CD14-positive monocyte (primary cell): ENCODE measurements at regions not wholly inside any gene's neighbourhood (a gene's known extent, or its start where the extent isn't known, plus 50 kb on each side); places are given as distances from the start of the nearest gene placed in this dataset.

ENCODE experiments used
- DNase-seq, 3 donors: peaks; one replicate each; pipeline ENCODE4 v3.0.0-alpha.2; 2011 to 2022
- H2AFZ ChIP-seq: 2 replicates; pipeline ENCODE4 v1.6.0; 2012; ENCODE audit warnings: mild to moderate bottlenecking, low read depth, low read length, inconsistent platforms; ENCODE audit not compliant: insufficient read depth, poor library complexity, severe bottlenecking
- H3K27ac ChIP-seq, 2 donors: 1 replicate in 1 of 2; 2 replicates in 1 of 2; pipeline ENCODE4 v1.5.1; 2012 to 2013; ENCODE audit warnings: low read length in 2 of 2, control low read depth in 1 of 2, inconsistent platforms in 1 of 2, low read depth in 1 of 2, mild to moderate bottlenecking in 1 of 2
- H3K27me3 ChIP-seq, 2 donors: one replicate each; pipeline versions ENCODE4 v1.6.0 to v1.6.1; 2011 to 2013; ENCODE audit warnings: low read length in 2 of 2; ENCODE audit not compliant: control insufficient read depth in 2 of 2, insufficient read depth in 2 of 2
- H3K36me3 ChIP-seq, 2 donors: replicated peaks in 1 of 2; 1 replicate in 1 of 2; 2 replicates in 1 of 2; pipeline versions ENCODE4 v1.5.1 to v1.6.1; 2012 to 2013; ENCODE audit warnings: low read length in 2 of 2, control low read depth in 1 of 2, inconsistent platforms in 1 of 2, mild to moderate bottlenecking in 1 of 2; ENCODE audit not compliant: insufficient read depth in 2 of 2, control insufficient read depth in 1 of 2
- H3K4me1 ChIP-seq, 2 donors: 1 replicate in 1 of 2; 2 replicates in 1 of 2; pipeline versions ENCODE4 v1.5.1 to v1.6.1; 2012 to 2013; ENCODE audit warnings: low read length in 2 of 2, control low read depth in 1 of 2, inconsistent platforms in 1 of 2, mild to moderate bottlenecking in 1 of 2, moderate library complexity in 1 of 2; ENCODE audit not compliant: insufficient read depth in 2 of 2, control insufficient read depth in 1 of 2
- H3K4me2 ChIP-seq: replicated peaks from 2 replicates; pipeline ENCODE3; 2012; ENCODE audit warnings: low read length, moderate library complexity, mild to moderate bottlenecking; ENCODE audit not compliant: poor library complexity, severe bottlenecking; ENCODE audit errors: extremely low read depth
- H3K4me3 ChIP-seq, 3 experiments: fragments of 200-600 bp in 1 of 3; sonication (generic) in 1 of 3; replicated peaks in 1 of 3; 1 replicate in 2 of 3; 2 replicates in 1 of 3; pipeline ENCODE4 v1.5.1; 2011 to 2013; ENCODE audit warnings: low read length in 3 of 3, mild to moderate bottlenecking in 3 of 3, control low read depth in 2 of 3, low read depth in 2 of 3, inconsistent platforms in 1 of 3, moderate library complexity in 1 of 3
- H3K79me2 ChIP-seq: 2 replicates; pipeline ENCODE4 v1.6.0; 2012; ENCODE audit warnings: mild to moderate bottlenecking, control low read depth, inconsistent platforms, low read length, moderate library complexity; ENCODE audit not compliant: insufficient read depth
- H3K9ac ChIP-seq: 2 replicates; pipeline ENCODE4 v1.6.0; 2017; ENCODE audit warnings: low read length, mild to moderate bottlenecking; ENCODE audit not compliant: insufficient read depth, poor library complexity, severe bottlenecking
- H3K9me3 ChIP-seq, 2 donors: replicated peaks in 1 of 2; 1 replicate in 1 of 2; 2 replicates in 1 of 2; pipeline versions ENCODE4 v1.5.1 to v1.6.1; 2012 to 2013; ENCODE audit warnings: low read length in 2 of 2, control low read depth in 1 of 2; ENCODE audit not compliant: control insufficient read depth in 1 of 2, insufficient read depth in 1 of 2
- H4K20me1 ChIP-seq: 2 replicates; pipeline ENCODE4 v1.6.0; 2012; ENCODE audit warnings: mild to moderate bottlenecking, low read length, control low read depth, moderate library complexity; ENCODE audit not compliant: insufficient read depth
- H3K27ac Mint-ChIP-seq, 7 donors: one replicate each; pipeline ENCODE4 v1.8.0; 2020; ENCODE audit warnings: mild to moderate bottlenecking in 7 of 7, mixed read lengths in 7 of 7, moderate library complexity in 6 of 7, inconsistent platforms in 2 of 7
- H3K27me3 Mint-ChIP-seq, 3 donors: one replicate each; pipeline ENCODE4 v1.8.0; 2021 to 2022; ENCODE audit warnings: low read depth in 3 of 3, mild to moderate bottlenecking in 3 of 3, mixed read lengths in 3 of 3, moderate library complexity in 3 of 3, inconsistent platforms in 1 of 3
- H3K36me3 Mint-ChIP-seq, 2 donors: one replicate each; pipeline ENCODE4 v1.8.0; 2020; ENCODE audit warnings: mixed read lengths in 2 of 2, inconsistent platforms in 1 of 2, mild to moderate bottlenecking in 1 of 2
- H3K4me1 Mint-ChIP-seq: one replicate; pipeline ENCODE4 v1.8.0; 2020; ENCODE audit warnings: mild to moderate bottlenecking, mixed read lengths
- H3K4me3 Mint-ChIP-seq, 2 donors: one replicate each; pipeline ENCODE4 v1.8.0; 2020; ENCODE audit warnings: mild to moderate bottlenecking in 2 of 2, mixed read lengths in 2 of 2, moderate library complexity in 1 of 2
- H3K9me3 Mint-ChIP-seq, 7 donors: one replicate each; pipeline ENCODE4 v1.8.0; 2020 to 2022; ENCODE audit warnings: mixed read lengths in 7 of 7, mild to moderate bottlenecking in 6 of 7, moderate library complexity in 6 of 7, inconsistent platforms in 2 of 7
- CTCF ChIP-seq: fragments of 200-600 bp; IDR thresholded peaks from one replicate; pipeline ENCODE4 v1.8.0; 2022; ENCODE audit warnings: antibody characterized with exemption, mild to moderate bottlenecking
- WGBS: methylation state at CpG from one replicate; pipeline ENCODE4 v1.1.5; 2013; ENCODE audit warnings: missing lambda C conversion rate; ENCODE audit not compliant: insufficient coverage; 5-methylcytosine and 5-hydroxymethylcytosine counted together
- intact Hi-C, 2 donors: fragments of 100-400 bp; cut with micrococcal nuclease; formaldehyde crosslinking; loops; one replicate each; pipeline versions ENCODE4 v1.15.0 to v1.15.1; 2023

- DNase-seq: no peak
- H3K4me3 Mint-ChIP-seq: no peak overlapping the region
- intact Hi-C loops: no loop called here
Measured at GRCh38 chr7:46134385-46134784, 213.3 kb upstream of the IGFBP3 start.

GRCh38 chr7:46133751-46134150 lies 212.7 kb upstream of the IGFBP3 start:
- intact Hi-C loops: no loop called here

More at GRCh38 chr7:46134385-46134784, 213.3 kb upstream of the IGFBP3 start:
- no peak overlapping the region for H3K9ac ChIP-seq
- H3K9me3 Mint-ChIP-seq: peaks cover 0 to 4% (median 0%) of the 10 kb centered on the region in 7 donors
- no peak overlapping the region for H3K27ac ChIP-seq
- no peak overlapping the region for H3K4me2 ChIP-seq
- TF ChIP-seq CTCF: no peak
- H3K27me3 ChIP-seq: no peaks in the 10 kb centered on the region
- WGBS: 87% methylated on average over 4 of the region's 4 CpGs
- peaks cover 0 to 2% (median 2%) of the 10 kb centered on the region in 3 donors for H3K27me3 Mint-ChIP-seq
- no peaks in the 10 kb centered on the region for H3K4me1 ChIP-seq
- no peak overlapping the region for H2AFZ ChIP-seq
- no peaks in the 10 kb centered on the region for H3K9me3 ChIP-seq
- no peaks in the 10 kb centered on the region for H3K4me1 Mint-ChIP-seq
- H3K36me3 ChIP-seq: no peaks in the 10 kb centered on the region
- no peaks in the 10 kb centered on the region for H4K20me1 ChIP-seq
- H3K36me3 Mint-ChIP-seq: no peaks in the 10 kb centered on the region
- H3K4me3 ChIP-seq: no peak overlapping the region
- H3K27ac Mint-ChIP-seq: peak overlapping the region in 1 of 7 donors; percentile 9
- H3K79me2 ChIP-seq: no peaks in the 10 kb centered on the region

More at GRCh38 chr7:46133751-46134150, 212.7 kb upstream of the IGFBP3 start:
- no peaks in the 10 kb centered on the region for H3K36me3 ChIP-seq
- TF ChIP-seq CTCF: no peak
- H2AFZ ChIP-seq: no peak overlapping the region
- H4K20me1 ChIP-seq: no peaks in the 10 kb centered on the region
- no peak overlapping the region for H3K9ac ChIP-seq
- DNase-seq: no peak
- H3K4me1 Mint-ChIP-seq: no peaks in the 10 kb centered on the region
- H3K79me2 ChIP-seq: no peaks in the 10 kb centered on the region
- 96% methylated on average over 3 of the region's 3 CpGs for WGBS
- H3K27ac Mint-ChIP-seq: no peak overlapping the region
- no peaks in the 10 kb centered on the region for H3K36me3 Mint-ChIP-seq
- peaks cover 0 to 4% (median 0%) of the 10 kb centered on the region in 7 donors for H3K9me3 Mint-ChIP-seq
- H3K4me1 ChIP-seq: no peaks in the 10 kb centered on the region
- H3K9me3 ChIP-seq: no peaks in the 10 kb centered on the region
- H3K27me3 Mint-ChIP-seq: peaks cover 0 to 2% (median 2%) of the 10 kb centered on the region in 3 donors
- no peak overlapping the region for H3K4me2 ChIP-seq
- H3K27me3 ChIP-seq: no peaks in the 10 kb centered on the region
- H3K4me3 Mint-ChIP-seq: no peak overlapping the region
- H3K4me3 ChIP-seq: no peak overlapping the region
- H3K27ac ChIP-seq: no peak overlapping the region
